Aorta (tissue), 5 donors: ENCODE measurements at regions not wholly inside any gene's neighbourhood (a gene's known extent, or its start where the extent isn't known, plus 50 kb on each side); places are given as distances from the start of the nearest gene placed in this dataset.

Experiments
- ATAC-seq: fragments of 200-7000 bp; cut with Tn5 transposase; one replicate; pipeline ENCODE4 v1.9.1; 2022; ENCODE audit warnings: moderate library complexity; ENCODE audit not compliant: low FRiP score
- DNase-seq, 2 donors: peaks; one replicate each; pipeline ENCODE4 v3.0.0-alpha.2; 2020
- H3K27ac ChIP-seq, 2 donors: one replicate each; pipeline ENCODE4 v1.5.1; 2013; ENCODE audit warnings: low read length in 2 of 2, mild to moderate bottlenecking in 2 of 2, moderate library complexity in 2 of 2, control low read depth in 1 of 2, inconsistent platforms in 1 of 2, low read depth in 1 of 2
- H3K27me3 ChIP-seq, 2 donors: one replicate each; pipeline ENCODE4 v1.6.1; 2013; ENCODE audit warnings: control low read depth in 1 of 2, low read length in 1 of 2, mild to moderate bottlenecking in 1 of 2, moderate library complexity in 1 of 2; ENCODE audit not compliant: insufficient read depth in 2 of 2, control insufficient read depth in 1 of 2
- H3K36me3 ChIP-seq, 2 donors: one replicate each; pipeline ENCODE4 v1.6.1; 2013; ENCODE audit warnings: control low read depth in 1 of 2, low read length in 1 of 2, mild to moderate bottlenecking in 1 of 2; ENCODE audit not compliant: insufficient read depth in 2 of 2, control insufficient read depth in 1 of 2
- H3K4me1 ChIP-seq, 2 donors: one replicate each; pipeline ENCODE4 v1.6.1; 2013; ENCODE audit warnings: low read length in 2 of 2, control low read depth in 1 of 2, mild to moderate bottlenecking in 1 of 2, moderate library complexity in 1 of 2; ENCODE audit not compliant: insufficient read depth in 2 of 2, control insufficient read depth in 1 of 2
- H3K4me3 ChIP-seq, 2 donors: one replicate each; pipeline ENCODE4 v1.5.1; 2013; ENCODE audit warnings: low read length in 2 of 2, control low read depth in 1 of 2, mild to moderate bottlenecking in 1 of 2
- H3K9me3 ChIP-seq: one replicate; pipeline ENCODE4 v1.6.1; 2013; ENCODE audit warnings: mild to moderate bottlenecking, low read length; ENCODE audit not compliant: control insufficient read depth
- WGBS, 2 donors: extraction: QIAGEN DNeasy Blood & Tissue Kit; methylation state at CpG; one replicate each; pipeline ENCODE4 v1.1.7; 2013; 5-methylcytosine and 5-hydroxymethylcytosine counted together
- intact Hi-C, 2 donors: fragments of 100-400 bp; cut with DNase I; formaldehyde crosslinking; loops; one replicate each; pipeline versions ENCODE4 v1.14.2 to v1.15.0; 2022
- donor health status: healthy with polysubstance abuse.
- donor health status: Bipolar disorder and iron deficiency.
- donor health status: DM: no; HTN: no; CAD: no.
- donor health status: DM: no; HTN: no; CAD: no.
- donor health status: DM: yes; HTN: yes; CAD: no.

GRCh38 chr11:104433751-104434150, 269.8 kb upstream of the PDGFD start:
- H3K9me3 ChIP-seq, result no peaks in the 10 kb centered on the region
- WGBS, 2 donors, result 23 to 34% methylated on average over 3 of the region's 3 CpGs
- no peak for DNase-seq

GRCh38 chr11:104432981-104433380, 269.0 kb upstream of the PDGFD start:
- no peak for ATAC-seq
- intact Hi-C loops, result no loop called here
- WGBS, 2 donors, result 12 to 22% methylated on average over 1 of the region's 1 CpG
- H3K27ac ChIP-seq, result no peak overlapping the region
- H3K36me3 ChIP-seq, result no peaks in the 10 kb centered on the region
- DNase-seq, result no peak
- H3K4me3 ChIP-seq, result no peak overlapping the region
- H3K27me3 ChIP-seq, result no peaks in the 10 kb centered on the region
- H3K9me3 ChIP-seq, result no peaks in the 10 kb centered on the region
- no peaks in the 10 kb centered on the region for H3K4me1 ChIP-seq

More at GRCh38 chr11:104433751-104434150, 269.8 kb upstream of the PDGFD start:
- H3K36me3 ChIP-seq, result no peaks in the 10 kb centered on the region
- intact Hi-C loops, result no loop called here
- no peaks in the 10 kb centered on the region for H3K4me1 ChIP-seq
- no peaks in the 10 kb centered on the region for H3K27me3 ChIP-seq
- no peak for ATAC-seq
- H3K4me3 ChIP-seq, result no peak overlapping the region
- H3K27ac ChIP-seq, result no peak overlapping the region

- H3K4me3 ChIP-seq, result no peak overlapping the region
- no peak overlapping the region for H3K27ac ChIP-seq
- no peaks in the 10 kb centered on the region for H3K9me3 ChIP-seq
- no peaks in the 10 kb centered on the region for H3K27me3 ChIP-seq
- no peaks in the 10 kb centered on the region for H3K36me3 ChIP-seq
- ATAC-seq (no peak), DNase-seq (no peak)
- no peaks in the 10 kb centered on the region for H3K4me1 ChIP-seq
- WGBS, 2 donors, result 47 to 74% methylated on average over 4 of the region's 4 CpGs
- intact Hi-C loops, result no loop called here
Measured at GRCh38 chr11:104432526-104432925, 268.6 kb upstream of the PDGFD start.

GRCh38 chr11:104422324-104422944, 258.5 kb upstream of the PDGFD start:
- Histone ChIP-seq H3K27me3 (no peaks in the 10 kb centered on the region), H3K9me3 (no peaks in the 10 kb centered on the region), H3K4me3 (no peak overlapping the region), H3K4me1 (no peaks in the 10 kb centered on the region), H3K36me3 (no peaks in the 10 kb centered on the region), H3K27ac (no peak overlapping the region)
- DNase-seq (peak in 1 of 2 donors; percentile 68), ATAC-seq (no peak)
- 95 to 97% methylated on average over 22 to 23 of the region's 23 CpGs for WGBS, 2 donors
- intact Hi-C loops, result no loop called here

GRCh38 chr11:104410336-104410735, 246.4 kb upstream of the PDGFD start:
- intact Hi-C loops, result no loop called here
- no peak for DNase-seq
- Histone ChIP-seq H3K27me3 (no peaks in the 10 kb centered on the region), H3K9me3 (no peaks in the 10 kb centered on the region), H3K4me3 (no peak overlapping the region), H3K36me3 (no peaks in the 10 kb centered on the region), H3K27ac (no peak overlapping the region), H3K4me1 (no peaks in the 10 kb centered on the region)
- ATAC-seq, result no peak
- 74 to 81% methylated on average over 2 of the region's 2 CpGs for WGBS, 2 donors

GRCh38 chr11:104408630-104409029, 244.7 kb upstream of the PDGFD start:
- ATAC-seq (no peak), DNase-seq (no peak)
- Histone ChIP-seq H3K4me3 (no peak overlapping the region), H3K4me1 (no peaks in the 10 kb centered on the region), H3K27me3 (no peaks in the 10 kb centered on the region), H3K9me3 (no peaks in the 10 kb centered on the region), H3K36me3 (no peaks in the 10 kb centered on the region), H3K27ac (no peak overlapping the region)
- 85 to 86% methylated on average over 1 of the region's 1 CpG for WGBS, 2 donors
- intact Hi-C loops, result no loop called here

GRCh38 chr11:104405277-104405676, 241.3 kb upstream of the PDGFD start:
- H3K36me3 ChIP-seq, result no peaks in the 10 kb centered on the region
- 91 to 97% methylated on average over 1 of the region's 1 CpG for WGBS, 2 donors
- H3K27ac ChIP-seq, result no peak overlapping the region
- DNase-seq (no peak), ATAC-seq (no peak)
- H3K27me3 ChIP-seq, result no peaks in the 10 kb centered on the region
- H3K4me3 ChIP-seq, result no peak overlapping the region
- H3K9me3 ChIP-seq, result no peaks in the 10 kb centered on the region
- intact Hi-C loops, result no loop called here
- H3K4me1 ChIP-seq, result no peaks in the 10 kb centered on the region

GRCh38 chr11:104404231-104405175, 240.6 kb upstream of the PDGFD start:
- WGBS, 2 donors, result 81 to 82% methylated on average over 3 of the region's 3 CpGs
- intact Hi-C loops, result no loop called here
- no peak for ATAC-seq

More at GRCh38 chr11:104404231-104405175, 240.6 kb upstream of the PDGFD start:
- Histone ChIP-seq H3K9me3 (no peaks in the 10 kb centered on the region), H3K27ac (no peak overlapping the region), H3K36me3 (no peaks in the 10 kb centered on the region), H3K27me3 (no peaks in the 10 kb centered on the region), H3K4me3 (no peak overlapping the region), H3K4me1 (no peaks in the 10 kb centered on the region)
- no peak for DNase-seq
